GM23338 (cell line): ENCODE measurements at regions not wholly inside any gene's neighbourhood (a gene's known extent, or its start where the extent isn't known, plus 50 kb on each side); places are given as distances from the start of the nearest gene placed in this dataset.

Source experiments
- ATAC-seq: fragments of 200-7000 bp; cut with Tn5 transposase; 3 replicates; pipeline ENCODE4 v1.9.1; 2020
- DNase-seq: peaks from one replicate; pipeline ENCODE4 v3.0.0-alpha.2; 2015; ENCODE audit warnings: low spot score
- H2AFZ ChIP-seq: fragments of 200-600 bp; sonication (generic); 2 replicates; pipeline ENCODE4 v1.8.0; 2016; ENCODE audit warnings: antibody characterized with exemption, mild to moderate bottlenecking, moderate library complexity
- H3F3A ChIP-seq: fragments of 200-600 bp; sonication (generic); replicated peaks from 2 replicates; pipeline ENCODE4 v1.8.0; 2017; ENCODE audit warnings: antibody characterized with exemption, mixed run types, low read depth
- H3K27ac ChIP-seq: fragments of 200-600 bp; sonication (generic); 2 replicates; pipeline ENCODE4 v1.6.1; 2016; ENCODE audit warnings: low read depth
- H3K27me3 ChIP-seq: fragments of 200-600 bp; sonication (generic); 2 replicates; pipeline ENCODE4 v1.8.0; 2016; ENCODE audit warnings: mild to moderate bottlenecking, mixed run types, moderate library complexity; ENCODE audit not compliant: insufficient read depth
- H3K36me3 ChIP-seq: fragments of 200-600 bp; sonication (generic); 2 replicates; pipeline ENCODE4 v1.8.0; 2016; ENCODE audit warnings: mild to moderate bottlenecking; ENCODE audit not compliant: insufficient read depth
- H3K4me1 ChIP-seq: fragments of 200-600 bp; sonication (generic); 2 replicates; pipeline ENCODE4 v1.8.0; 2016; ENCODE audit warnings: mild to moderate bottlenecking, moderate library complexity; ENCODE audit not compliant: insufficient read depth
- H3K4me2 ChIP-seq: fragments of 200-600 bp; sonication (generic); 2 replicates; pipeline ENCODE4 v1.7.1; 2017; ENCODE audit warnings: mixed run types
- H3K4me3 ChIP-seq: fragments of 200-600 bp; sonication (generic); 2 replicates; pipeline ENCODE4 v1.6.1; 2016; ENCODE audit warnings: mixed run types
- H3K79me2 ChIP-seq: fragments of 200-600 bp; sonication (generic); replicated peaks from 2 replicates; pipeline ENCODE4 v1.8.0; 2017; ENCODE audit warnings: mild to moderate bottlenecking; ENCODE audit not compliant: insufficient read depth
- H3K9me2 ChIP-seq: fragments of 200-600 bp; sonication (generic); 2 replicates; pipeline ENCODE4 v1.8.0; 2017; ENCODE audit not compliant: insufficient read depth
- H4K20me1 ChIP-seq: fragments of 200-600 bp; sonication (generic); replicated peaks from 2 replicates; pipeline ENCODE4 v1.8.0; 2017; ENCODE audit warnings: mild to moderate bottlenecking; ENCODE audit not compliant: insufficient read depth
- H3K27ac Mint-ChIP-seq: 2 replicates; pipeline ENCODE4 v1.8.0; 2020; ENCODE audit warnings: inconsistent platforms, mild to moderate bottlenecking, moderate library complexity, mixed read lengths
- H3K27me3 Mint-ChIP-seq: 3 replicates; pipeline ENCODE4 v1.8.0; 2022; ENCODE audit warnings: low read depth, mild to moderate bottlenecking, moderate library complexity, mixed read lengths, inconsistent platforms; ENCODE audit not compliant: insufficient read depth, poor library complexity
- H3K36me3 Mint-ChIP-seq: 3 replicates; pipeline ENCODE4 v1.8.0; 2021; ENCODE audit warnings: low read depth, mild to moderate bottlenecking, inconsistent platforms, moderate library complexity, mixed read lengths
- H3K4me1 Mint-ChIP-seq: 3 replicates; pipeline ENCODE4 v1.8.0; 2020; ENCODE audit warnings: mild to moderate bottlenecking, inconsistent platforms, mixed read lengths
- H3K4me3 Mint-ChIP-seq: 3 replicates; pipeline ENCODE4 v1.8.0; 2021; ENCODE audit warnings: moderate library complexity, mild to moderate bottlenecking, inconsistent platforms, mixed read lengths
- H3K9me3 Mint-ChIP-seq: 3 replicates; pipeline ENCODE4 v1.8.0; 2020; ENCODE audit warnings: moderate library complexity, mild to moderate bottlenecking, inconsistent platforms, mixed read lengths
- CREB1 ChIP-seq: fragments of 250-450 bp; sonication (Bioruptor Pico); IDR thresholded peaks from 2 replicates; pipeline ENCODE4 v1.5.0; 2020; ENCODE audit warnings: low read depth, mild to moderate bottlenecking, moderate library complexity
- CTCF ChIP-seq, 2 experiments: fragments of 200-600 bp in 1 of 2; sonication (generic) in 1 of 2; conservative IDR thresholded peaks; 2 replicates each; pipeline versions ENCODE4 v1.5.1 to v1.6.1; 2016 to 2017; ENCODE audit warnings: antibody characterized with exemption in 2 of 2, low read depth in 2 of 2, mild to moderate bottlenecking in 2 of 2, moderate library complexity in 1 of 2
- ETS1 ChIP-seq: IDR thresholded peaks from 2 replicates; pipeline ENCODE4 v1.6.1; 2016; ENCODE audit warnings: antibody characterized with exemption
- EZH2 ChIP-seq: fragments of 200-600 bp; sonication (generic); IDR thresholded peaks from one replicate; pipeline ENCODE4 v1.8.0; 2017; ENCODE audit warnings: antibody characterized with exemption, mild to moderate bottlenecking, low read depth; ENCODE audit not compliant: unreplicated experiment
- EZH2phosphoT487 ChIP-seq: fragments of 200-600 bp; sonication (generic); IDR thresholded peaks from one replicate; pipeline ENCODE4 v1.8.1; 2018; ENCODE audit warnings: antibody characterized with exemption; ENCODE audit not compliant: unreplicated experiment
- JUNB ChIP-seq: IDR thresholded peaks from one replicate; pipeline ENCODE4 v1.6.1; 2016; ENCODE audit warnings: antibody characterized with exemption; ENCODE audit not compliant: unreplicated experiment
- STAT1 ChIP-seq: IDR thresholded peaks from one replicate; pipeline ENCODE4 v1.6.1; 2016; ENCODE audit warnings: antibody characterized with exemption; ENCODE audit not compliant: unreplicated experiment
- ZNF331 ChIP-seq: fragments of 250-450 bp; sonication (Bioruptor Pico); IDR thresholded peaks from 2 replicates; pipeline ENCODE4 v1.5.0; 2020; ENCODE audit warnings: low read depth, mild to moderate bottlenecking, moderate library complexity
- ZNF462 ChIP-seq: fragments of 250-450 bp; sonication (Bioruptor Pico); IDR thresholded peaks from 2 replicates; pipeline ENCODE4 v1.5.0; 2020; ENCODE audit warnings: mild to moderate bottlenecking, moderate library complexity
- TF ChIP-seq, protein P1 (sequence below): IDR thresholded peaks from one replicate; pipeline ENCODE4 v1.6.1; 2018; ENCODE audit warnings: antibody characterized with exemption; ENCODE audit not compliant: unreplicated experiment

DNA sequence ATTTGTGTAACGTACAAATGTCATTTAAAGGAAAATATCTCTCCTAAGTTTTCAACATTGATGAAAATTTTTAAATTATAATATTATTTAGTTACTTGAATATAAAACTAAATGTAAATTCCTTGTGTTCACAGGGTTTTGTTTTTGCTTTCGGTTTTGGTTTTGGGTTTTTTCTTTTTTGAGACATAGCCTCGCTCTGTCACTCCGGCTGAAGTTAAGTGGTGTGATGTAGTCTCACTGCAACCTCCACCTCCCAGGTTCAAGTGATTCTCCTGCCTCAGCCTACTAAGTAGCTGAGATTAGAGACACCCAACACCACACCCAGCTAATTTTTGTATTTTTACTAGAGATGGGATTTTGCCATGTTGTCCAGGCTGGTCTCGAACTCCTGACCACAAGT lies 79.3 kb upstream of the TCF12 start (continued):
- TF ChIP-seq CREB1 (CRISPR knock-in tag) (no peak), EZH2 (no peak), CTCF (conservative IDR thresholded peaks at IDR 0.05; ENCODE audit: low read depth in 2 of 2) (no peak)

GRCh38 chr15:56838085-56838484 lies 80.4 kb upstream of the TCF12 start:
- Mint-ChIP-seq H3K27ac (no peak overlapping the region), H3K36me3 (no peaks in the 10 kb centered on the region)
- TF ChIP-seq JUNB, result no peak
- TF ChIP-seq, protein P1, sequence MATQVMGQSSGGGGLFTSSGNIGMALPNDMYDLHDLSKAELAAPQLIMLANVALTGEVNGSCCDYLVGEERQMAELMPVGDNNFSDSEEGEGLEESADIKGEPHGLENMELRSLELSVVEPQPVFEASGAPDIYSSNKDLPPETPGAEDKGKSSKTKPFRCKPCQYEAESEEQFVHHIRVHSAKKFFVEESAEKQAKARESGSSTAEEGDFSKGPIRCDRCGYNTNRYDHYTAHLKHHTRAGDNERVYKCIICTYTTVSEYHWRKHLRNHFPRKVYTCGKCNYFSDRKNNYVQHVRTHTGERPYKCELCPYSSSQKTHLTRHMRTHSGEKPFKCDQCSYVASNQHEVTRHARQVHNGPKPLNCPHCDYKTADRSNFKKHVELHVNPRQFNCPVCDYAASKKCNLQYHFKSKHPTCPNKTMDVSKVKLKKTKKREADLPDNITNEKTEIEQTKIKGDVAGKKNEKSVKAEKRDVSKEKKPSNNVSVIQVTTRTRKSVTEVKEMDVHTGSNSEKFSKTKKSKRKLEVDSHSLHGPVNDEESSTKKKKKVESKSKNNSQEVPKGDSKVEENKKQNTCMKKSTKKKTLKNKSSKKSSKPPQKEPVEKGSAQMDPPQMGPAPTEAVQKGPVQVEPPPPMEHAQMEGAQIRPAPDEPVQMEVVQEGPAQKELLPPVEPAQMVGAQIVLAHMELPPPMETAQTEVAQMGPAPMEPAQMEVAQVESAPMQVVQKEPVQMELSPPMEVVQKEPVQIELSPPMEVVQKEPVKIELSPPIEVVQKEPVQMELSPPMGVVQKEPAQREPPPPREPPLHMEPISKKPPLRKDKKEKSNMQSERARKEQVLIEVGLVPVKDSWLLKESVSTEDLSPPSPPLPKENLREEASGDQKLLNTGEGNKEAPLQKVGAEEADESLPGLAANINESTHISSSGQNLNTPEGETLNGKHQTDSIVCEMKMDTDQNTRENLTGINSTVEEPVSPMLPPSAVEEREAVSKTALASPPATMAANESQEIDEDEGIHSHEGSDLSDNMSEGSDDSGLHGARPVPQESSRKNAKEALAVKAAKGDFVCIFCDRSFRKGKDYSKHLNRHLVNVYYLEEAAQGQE, result no peak
- no peak for TF ChIP-seq CTCF (conservative IDR thresholded peaks at IDR 0.05; ENCODE audit: low read depth in 2 of 2)
- TF ChIP-seq STAT1, result no peak
- TF ChIP-seq ZNF331 (CRISPR knock-in tag), result no peak
- no peak for TF ChIP-seq ZNF462
- TF ChIP-seq CREB1 (CRISPR knock-in tag), result no peak
- TF ChIP-seq ETS1, result no peak
- no peak for TF ChIP-seq EZH2
- no peak for TF ChIP-seq EZH2phosphoT487

More at GRCh38 chr15:56838085-56838484, 80.4 kb upstream of the TCF12 start:
- Histone ChIP-seq H3K4me1 (no peaks in the 10 kb centered on the region), H3K4me3 (no peak overlapping the region), H3K4me2 (no peak overlapping the region), H2AFZ (no peak overlapping the region), H3K9me2 (no peaks in the 10 kb centered on the region), H3F3A (no peaks in the 10 kb centered on the region), H3K27me3 (no peaks in the 10 kb centered on the region), H3K27ac (no peak overlapping the region), H3K36me3 (no peaks in the 10 kb centered on the region), H3K79me2 (no peaks in the 10 kb centered on the region), H4K20me1 (no peaks in the 10 kb centered on the region)
- no peaks in the 10 kb centered on the region for H3K4me1 Mint-ChIP-seq
- no peaks in the 10 kb centered on the region for H3K27me3 Mint-ChIP-seq
- DNase-seq (no peak), ATAC-seq (no peak)
- no peak overlapping the region for H3K4me3 Mint-ChIP-seq
- H3K9me3 Mint-ChIP-seq, result no peaks in the 10 kb centered on the region
